Mammary epithelial cell (primary cell): ENCODE measurements at regions not wholly inside any gene's neighbourhood (a gene's known extent, or its start where the extent isn't known, plus 50 kb on each side); places are given as distances from the start of the nearest gene placed in this dataset.

ENCODE experiments used
- EZH2 ChIP-seq: IDR thresholded peaks from 2 replicates; pipeline ENCODE4 v1.6.1; 2012; ENCODE audit warnings: low read length, inconsistent platforms, borderline replicate concordance
- TF ChIP-seq, protein P1 (sequence below), 2 donors: IDR thresholded peaks in 1 of 2; conservative IDR thresholded peaks in 1 of 2; 2 replicates each; pipeline ENCODE4 v1.5.1; 2011 to 2012; ENCODE audit warnings: inconsistent platforms in 2 of 2, low read length in 2 of 2, mild to moderate bottlenecking in 2 of 2, control low read depth in 1 of 2, low read depth in 1 of 2; ENCODE audit not compliant: insufficient read depth in 1 of 2; ENCODE audit errors: extremely low read depth in 1 of 2

DNA sequence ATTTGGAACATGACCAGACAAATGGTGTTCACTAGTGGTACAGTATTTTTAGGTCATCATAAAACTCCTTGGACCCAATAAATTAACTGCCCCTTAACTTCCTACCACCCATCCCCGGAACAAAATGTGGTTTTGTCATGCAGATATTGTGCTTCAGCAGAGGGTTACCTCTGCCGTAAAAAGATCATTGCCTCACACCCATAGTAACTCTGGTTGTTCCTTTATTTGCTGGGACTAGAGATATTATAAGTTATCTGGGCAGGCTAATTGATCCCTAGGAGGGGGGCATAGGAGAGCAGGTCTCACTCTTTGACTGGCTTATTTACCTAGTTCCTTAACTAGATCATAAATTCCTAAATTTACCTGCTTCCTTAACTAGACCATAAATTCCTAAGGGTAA, 1343.9 kb upstream of the CHAC2 start:
- TF ChIP-seq, protein P1, sequence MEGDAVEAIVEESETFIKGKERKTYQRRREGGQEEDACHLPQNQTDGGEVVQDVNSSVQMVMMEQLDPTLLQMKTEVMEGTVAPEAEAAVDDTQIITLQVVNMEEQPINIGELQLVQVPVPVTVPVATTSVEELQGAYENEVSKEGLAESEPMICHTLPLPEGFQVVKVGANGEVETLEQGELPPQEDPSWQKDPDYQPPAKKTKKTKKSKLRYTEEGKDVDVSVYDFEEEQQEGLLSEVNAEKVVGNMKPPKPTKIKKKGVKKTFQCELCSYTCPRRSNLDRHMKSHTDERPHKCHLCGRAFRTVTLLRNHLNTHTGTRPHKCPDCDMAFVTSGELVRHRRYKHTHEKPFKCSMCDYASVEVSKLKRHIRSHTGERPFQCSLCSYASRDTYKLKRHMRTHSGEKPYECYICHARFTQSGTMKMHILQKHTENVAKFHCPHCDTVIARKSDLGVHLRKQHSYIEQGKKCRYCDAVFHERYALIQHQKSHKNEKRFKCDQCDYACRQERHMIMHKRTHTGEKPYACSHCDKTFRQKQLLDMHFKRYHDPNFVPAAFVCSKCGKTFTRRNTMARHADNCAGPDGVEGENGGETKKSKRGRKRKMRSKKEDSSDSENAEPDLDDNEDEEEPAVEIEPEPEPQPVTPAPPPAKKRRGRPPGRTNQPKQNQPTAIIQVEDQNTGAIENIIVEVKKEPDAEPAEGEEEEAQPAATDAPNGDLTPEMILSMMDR (conservative IDR thresholded peaks at IDR 0.05 in 1 of 2, IDR thresholded peaks at IDR 0.05 in 1 of 2; ENCODE audit: extremely low read depth in 1 of 2, insufficient read depth in 1 of 2, low read depth in 1 of 2, low read length in 2 of 2), result no peak
- TF ChIP-seq EZH2, result no peak
